Tibial artery (tissue), 4 donors: ENCODE measurements at regions not wholly inside any gene's neighbourhood (a gene's known extent, or its start where the extent isn't known, plus 50 kb on each side); places are given as distances from the start of the nearest gene placed in this dataset.

Experiments
- DNase-seq, 2 donors: peaks; one replicate each; pipeline ENCODE4 v3.0.0-alpha.2; 2019
- H3K27ac ChIP-seq, 2 donors: fragments of 200-600 bp; sonication (generic) in 1 of 2; 1 replicate in 1 of 2; 2 replicates in 1 of 2; pipeline ENCODE4 v1.5.1; 2018 to 2019; ENCODE audit warnings: mild to moderate bottlenecking in 1 of 2
- H3K27me3 ChIP-seq, 2 donors: fragments of 200-600 bp; sonication (generic) in 1 of 2; one replicate each; pipeline versions ENCODE4 v1.5.1 to v1.6.0; 2016 to 2019
- H3K36me3 ChIP-seq, 3 donors: fragments of 200-600 bp; sonication (generic) in 2 of 3; one replicate each; pipeline ENCODE4 v1.5.1; 2016 to 2019; ENCODE audit warnings: mild to moderate bottlenecking in 2 of 3
- H3K4me1 ChIP-seq, 4 donors: fragments of 200-600 bp; sonication (generic) in 2 of 4; 1 replicate in 3 of 4; 2 replicates in 1 of 4; pipeline ENCODE4 v1.5.1; 2016 to 2019
- H3K4me3 ChIP-seq, 2 donors: fragments of 200-600 bp; sonication (generic) in 1 of 2; 1 replicate in 1 of 2; 2 replicates in 1 of 2; pipeline ENCODE4 v1.5.1; 2018 to 2019; ENCODE audit warnings: mild to moderate bottlenecking in 2 of 2
- H3K9me3 ChIP-seq, 3 donors: fragments of 200-600 bp; sonication (generic) in 1 of 3; one replicate each; pipeline ENCODE4 v1.5.1; 2016 to 2019
- CTCF ChIP-seq, 2 experiments: fragments of 200-600 bp in 1 of 2; fragments of 450-650 bp in 1 of 2; IDR thresholded peaks; one replicate each; pipeline ENCODE4 v1.5.1; 2017 to 2019; ENCODE audit warnings: antibody characterized with exemption in 2 of 2, mild to moderate bottlenecking in 1 of 2, moderate library complexity in 1 of 2
- intact Hi-C: fragments of 100-400 bp; cut with DNase I; formaldehyde crosslinking; loops from one replicate; pipeline ENCODE4 v1.15.0; 2023; ENCODE audit warnings: low total_unique reads

GRCh38 chr13:63631006-63631405 is 2215.4 kb upstream of the PCDH20 start:
- no peaks in the 10 kb centered on the region for H3K9me3 ChIP-seq
- no peaks in the 10 kb centered on the region for H3K27me3 ChIP-seq
- H3K27ac ChIP-seq: no peak overlapping the region
- no peak for TF ChIP-seq CTCF (IDR thresholded peaks at IDR 0.05)
- no peaks in the 10 kb centered on the region for H3K4me1 ChIP-seq
- no peak overlapping the region for H3K4me3 ChIP-seq
- H3K36me3 ChIP-seq: no peaks in the 10 kb centered on the region
- intact Hi-C loops: no loop called here
- DNase-seq: no peak

- Histone ChIP-seq H3K4me1 (no peaks in the 10 kb centered on the region), H3K4me3 (no peak overlapping the region), H3K27ac (no peak overlapping the region), H3K27me3 (no peaks in the 10 kb centered on the region), H3K36me3 (no peaks in the 10 kb centered on the region), H3K9me3 (no peaks in the 10 kb centered on the region)
- TF ChIP-seq CTCF (IDR thresholded peaks at IDR 0.05): no peak
- intact Hi-C loops: no loop called here
- no peak for DNase-seq
Observed at GRCh38 chr13:63629591-63629990, 2213.9 kb upstream of the PCDH20 start.

- TF ChIP-seq CTCF (IDR thresholded peaks at IDR 0.05): no peak
- Histone ChIP-seq H3K4me1 (no peaks in the 10 kb centered on the region), H3K27ac (no peak overlapping the region), H3K9me3 (no peaks in the 10 kb centered on the region), H3K36me3 (no peaks in the 10 kb centered on the region), H3K4me3 (no peak overlapping the region), H3K27me3 (no peaks in the 10 kb centered on the region)
- DNase-seq: no peak
- intact Hi-C loops: no loop called here
Observed at GRCh38 chr13:63628310-63628709, 2212.7 kb upstream of the PCDH20 start.

- H3K27me3 ChIP-seq: no peaks in the 10 kb centered on the region
- intact Hi-C loops: no loop called here
- H3K9me3 ChIP-seq: no peaks in the 10 kb centered on the region
- no peak for DNase-seq
- TF ChIP-seq CTCF (IDR thresholded peaks at IDR 0.05): no peak
- no peak overlapping the region for H3K4me3 ChIP-seq
- H3K4me1 ChIP-seq: no peaks in the 10 kb centered on the region
- H3K27ac ChIP-seq: no peak overlapping the region
- H3K36me3 ChIP-seq: no peaks in the 10 kb centered on the region
Observed at GRCh38 chr13:63625869-63626268, 2210.2 kb upstream of the PCDH20 start.

- no peak for TF ChIP-seq CTCF (IDR thresholded peaks at IDR 0.05)
- Histone ChIP-seq H3K27me3 (no peaks in the 10 kb centered on the region), H3K36me3 (no peaks in the 10 kb centered on the region), H3K27ac (no peak overlapping the region), H3K9me3 (no peaks in the 10 kb centered on the region), H3K4me1 (no peaks in the 10 kb centered on the region), H3K4me3 (no peak overlapping the region)
- intact Hi-C loops: no loop called here
- no peak for DNase-seq
Observed at GRCh38 chr13:63614874-63615612, 2199.4 kb upstream of the PCDH20 start.

GRCh38 chr13:63607153-63607552 is 2191.5 kb upstream of the PCDH20 start:
- intact Hi-C loops: no loop called here
- Histone ChIP-seq H3K27ac (no peak overlapping the region), H3K4me1 (no peaks in the 10 kb centered on the region), H3K27me3 (no peaks in the 10 kb centered on the region), H3K9me3 (peaks cover 0 to 18% (median 16%) of the 10 kb centered on the region in 3 donors), H3K4me3 (no peak overlapping the region), H3K36me3 (no peaks in the 10 kb centered on the region)
- TF ChIP-seq CTCF (IDR thresholded peaks at IDR 0.05): no peak
- no peak for DNase-seq
